ENCODE measurements at regions not wholly inside any gene's neighbourhood (a gene's known extent, or its start where the extent isn't known, plus 50 kb on each side); places are given as distances from the start of the nearest gene placed in this dataset.

DNA sequence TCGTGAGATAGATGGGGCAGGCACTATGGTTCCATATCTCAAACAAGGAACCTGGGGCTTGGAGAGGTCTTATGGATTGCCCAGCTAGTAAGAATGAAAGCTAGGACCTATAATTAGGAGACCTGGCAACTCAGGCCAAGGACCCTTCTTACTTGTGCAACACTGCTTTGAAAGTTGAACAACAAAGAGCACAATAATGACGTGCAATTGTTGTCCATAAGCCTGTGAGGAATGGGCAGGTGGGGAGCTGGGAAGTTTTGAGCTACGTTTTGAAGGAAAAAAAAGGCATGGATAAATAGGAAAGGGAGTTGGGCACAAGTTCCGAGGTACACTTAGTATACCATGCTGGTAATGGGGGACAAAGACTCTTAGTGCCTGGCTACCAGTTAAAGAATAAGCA lies 104.3 kb downstream of the HS3ST3B1 start:
- TF ChIP-seq JUND (IDR thresholded peaks at IDR 0.05; ENCODE audit: low read depth), result no peak
- DNase-seq (ENCODE audit: low read depth in 1 of 2, low spot score in 1 of 2), result no peak
- in situ Hi-C loops (cut with HindIII; ENCODE audit: low pct_unique_long_range_greater_than_20kb, low sequenced_read_pairs), result no loop called here
